Stimulated activated naive CD8-positive, alpha-beta T cell treated with anti-CD3 and anti-CD28 coated beads, Interleukin-15, amount 100 ng/mL, for 72 hours (primary cell): ENCODE measurements at regions not wholly inside any gene's neighbourhood (a gene's known extent, or its start where the extent isn't known, plus 50 kb on each side); places are given as distances from the start of the nearest gene placed in this dataset.

Experiments
- ATAC-seq: fragments of 150-1000 bp; cut with Tn5 transposase; 2 replicates; pipeline ENCODE4 v1.10.0; 2021; ENCODE audit warnings: mild to moderate bottlenecking, moderate library complexity
- DNase-seq, 2 donors: peaks; one replicate each; pipeline ENCODE4 v3.0.0; 2021 to 2022
- H3K27ac Mint-ChIP-seq, 2 donors: one replicate each; pipeline ENCODE4 v1.8.0; 2022; ENCODE audit warnings: mild to moderate bottlenecking in 2 of 2, mixed read lengths in 2 of 2, moderate library complexity in 2 of 2
- H3K27me3 Mint-ChIP-seq: one replicate; pipeline ENCODE4 v1.8.0; 2022; ENCODE audit warnings: mixed read lengths
- H3K4me1 Mint-ChIP-seq: one replicate; pipeline ENCODE4 v1.8.0; 2022; ENCODE audit warnings: mild to moderate bottlenecking, mixed read lengths
- H3K4me3 Mint-ChIP-seq, 2 donors: one replicate each; pipeline ENCODE4 v1.8.0; 2022; ENCODE audit warnings: mild to moderate bottlenecking in 2 of 2, mixed read lengths in 2 of 2, moderate library complexity in 1 of 2
- H3K9me3 Mint-ChIP-seq, 2 donors: one replicate each; pipeline ENCODE4 v1.8.0; 2022; ENCODE audit warnings: mixed read lengths in 2 of 2

- no peak for DNase-seq
- Mint-ChIP-seq H3K4me1 (no peaks in the 10 kb centered on the region), H3K4me3 (no peak overlapping the region), H3K9me3 (no peaks in the 10 kb centered on the region), H3K27ac (no peak overlapping the region), H3K27me3 (no peaks in the 10 kb centered on the region)
- no peak for ATAC-seq
Observed at GRCh38 chr4:20444599-20445337, 193.1 kb downstream of the SLIT2 start.

GRCh38 chr4:20445933-20446723 is 194.4 kb downstream of the SLIT2 start:
- ATAC-seq, result no peak
- no peak overlapping the region for H3K4me3 Mint-ChIP-seq
- H3K27me3 Mint-ChIP-seq, result no peaks in the 10 kb centered on the region
- no peak overlapping the region for H3K27ac Mint-ChIP-seq
- DNase-seq, result no peak
- no peaks in the 10 kb centered on the region for H3K9me3 Mint-ChIP-seq
- no peaks in the 10 kb centered on the region for H3K4me1 Mint-ChIP-seq

DNA sequence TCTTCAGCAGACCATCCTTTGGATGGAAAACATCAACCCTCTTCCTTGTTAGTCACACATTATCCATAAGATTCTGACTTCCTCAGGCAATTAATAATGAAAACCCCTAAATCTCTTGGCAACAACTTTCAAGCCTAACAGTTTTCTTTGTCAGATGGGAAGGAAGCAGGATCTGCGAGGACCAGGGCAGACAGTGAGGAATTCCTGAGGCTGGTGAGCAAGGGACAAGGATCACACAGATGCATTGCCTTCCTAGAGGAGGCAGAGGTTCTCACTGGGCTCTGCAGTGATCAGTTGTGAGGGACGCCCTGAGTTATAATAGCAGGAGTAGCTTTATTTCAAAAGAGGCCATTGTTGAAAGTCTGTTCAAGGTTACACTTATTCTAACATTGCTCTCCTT is 195.4 kb downstream of the SLIT2 start:
- no peaks in the 10 kb centered on the region for H3K9me3 Mint-ChIP-seq
- DNase-seq (no peak), ATAC-seq (no peak)
- H3K27me3 Mint-ChIP-seq, result no peaks in the 10 kb centered on the region
- H3K4me1 Mint-ChIP-seq, result no peaks in the 10 kb centered on the region
- H3K27ac Mint-ChIP-seq, result no peak overlapping the region
- no peak overlapping the region for H3K4me3 Mint-ChIP-seq

- Mint-ChIP-seq H3K9me3 (no peaks in the 10 kb centered on the region), H3K27me3 (no peaks in the 10 kb centered on the region), H3K4me1 (no peaks in the 10 kb centered on the region), H3K4me3 (no peak overlapping the region), H3K27ac (no peak overlapping the region)
- ATAC-seq (no peak), DNase-seq (no peak)
Observed at GRCh38 chr4:20451986-20452385, 200.3 kb downstream of the SLIT2 start.

- no peaks in the 10 kb centered on the region for H3K9me3 Mint-ChIP-seq
- no peaks in the 10 kb centered on the region for H3K4me1 Mint-ChIP-seq
- no peak overlapping the region for H3K4me3 Mint-ChIP-seq
- no peak overlapping the region for H3K27ac Mint-ChIP-seq
- H3K27me3 Mint-ChIP-seq, result no peaks in the 10 kb centered on the region
- ATAC-seq, result no peak
- no peak for DNase-seq
Observed at GRCh38 chr4:20454515-20454914, 202.8 kb downstream of the SLIT2 start.

- Mint-ChIP-seq H3K27ac (no peak overlapping the region), H3K9me3 (no peaks in the 10 kb centered on the region), H3K27me3 (no peaks in the 10 kb centered on the region), H3K4me1 (no peaks in the 10 kb centered on the region), H3K4me3 (no peak overlapping the region)
- ATAC-seq (no peak), DNase-seq (no peak)
Observed at GRCh38 chr4:20456407-20456806, 204.7 kb downstream of the SLIT2 start.

DNA sequence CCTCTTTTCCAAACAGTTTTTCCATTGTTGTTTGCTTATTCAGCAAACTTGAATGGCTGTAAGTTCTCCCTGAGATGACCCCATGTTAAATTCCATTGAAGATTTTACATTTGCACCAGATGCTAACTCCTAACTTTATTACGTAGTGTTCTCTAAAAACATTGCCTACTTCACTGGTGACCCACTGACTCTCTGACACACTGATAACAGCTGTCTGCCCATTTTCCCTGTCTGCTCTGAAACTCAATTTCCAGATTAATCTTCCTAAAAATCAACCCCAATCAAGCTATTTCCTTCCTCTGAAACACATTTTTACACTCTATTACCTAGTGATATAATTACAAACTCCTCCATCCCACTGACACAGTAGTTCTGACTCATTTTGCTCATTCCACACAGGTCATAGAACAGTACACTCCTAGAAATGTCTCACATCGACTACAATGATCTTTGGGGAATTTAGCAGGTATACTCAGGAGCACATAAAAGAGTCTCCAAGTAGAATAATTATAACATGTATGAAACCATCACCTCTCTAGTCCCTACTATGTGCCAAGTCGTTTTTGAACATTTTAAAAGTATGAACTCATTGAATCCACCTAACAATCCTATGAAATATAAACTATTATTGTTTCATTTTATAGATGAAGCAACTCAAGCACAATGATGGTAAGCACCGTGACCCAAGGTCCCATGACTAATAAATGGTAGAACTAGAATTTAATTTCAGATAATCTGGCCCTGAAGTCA is 210.9 kb downstream of the SLIT2 start:
- no peak for ATAC-seq
- Mint-ChIP-seq H3K27me3 (no peaks in the 10 kb centered on the region), H3K4me1 (no peaks in the 10 kb centered on the region), H3K27ac (no peak overlapping the region), H3K4me3 (no peak overlapping the region), H3K9me3 (no peaks in the 10 kb centered on the region)
- DNase-seq, result no peak

GRCh38 chr4:20463176-20463430 is 211.4 kb downstream of the SLIT2 start:
- no peak overlapping the region for H3K4me3 Mint-ChIP-seq
- H3K27me3 Mint-ChIP-seq, result no peaks in the 10 kb centered on the region
- H3K27ac Mint-ChIP-seq, result no peak overlapping the region
- no peak for ATAC-seq
- no peak for DNase-seq
- H3K4me1 Mint-ChIP-seq, result no peaks in the 10 kb centered on the region
- no peaks in the 10 kb centered on the region for H3K9me3 Mint-ChIP-seq

GRCh38 chr4:20464381-20464780 is 212.7 kb downstream of the SLIT2 start:
- Mint-ChIP-seq H3K27ac (no peak overlapping the region), H3K4me3 (no peak overlapping the region), H3K9me3 (no peaks in the 10 kb centered on the region), H3K27me3 (no peaks in the 10 kb centered on the region), H3K4me1 (no peaks in the 10 kb centered on the region)
- DNase-seq (no peak), ATAC-seq (no peak)

DNA sequence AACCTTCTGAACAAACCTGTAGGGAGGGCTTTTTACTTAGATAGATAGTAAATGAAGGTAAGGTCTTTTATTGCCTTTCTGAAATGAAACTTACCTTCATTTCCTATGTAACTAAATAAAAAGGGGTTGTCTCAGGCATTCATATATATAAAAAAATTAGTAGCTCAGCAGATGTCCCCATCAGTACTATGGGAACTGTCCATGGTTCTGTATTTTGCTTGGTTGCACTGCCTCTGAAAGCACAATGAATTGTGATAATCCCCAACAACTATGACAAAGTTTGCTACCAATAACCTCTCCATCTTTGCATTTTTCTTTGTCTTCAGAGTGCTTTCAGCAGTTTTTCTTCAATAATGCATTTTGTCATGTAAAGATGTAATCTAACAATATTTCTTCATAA is 222.4 kb downstream of the SLIT2 start:
- Mint-ChIP-seq H3K4me1 (no peaks in the 10 kb centered on the region), H3K4me3 (no peak overlapping the region), H3K27ac (no peak overlapping the region), H3K9me3 (no peaks in the 10 kb centered on the region), H3K27me3 (no peaks in the 10 kb centered on the region)
- ATAC-seq, result no peak
- no peak for DNase-seq

DNA sequence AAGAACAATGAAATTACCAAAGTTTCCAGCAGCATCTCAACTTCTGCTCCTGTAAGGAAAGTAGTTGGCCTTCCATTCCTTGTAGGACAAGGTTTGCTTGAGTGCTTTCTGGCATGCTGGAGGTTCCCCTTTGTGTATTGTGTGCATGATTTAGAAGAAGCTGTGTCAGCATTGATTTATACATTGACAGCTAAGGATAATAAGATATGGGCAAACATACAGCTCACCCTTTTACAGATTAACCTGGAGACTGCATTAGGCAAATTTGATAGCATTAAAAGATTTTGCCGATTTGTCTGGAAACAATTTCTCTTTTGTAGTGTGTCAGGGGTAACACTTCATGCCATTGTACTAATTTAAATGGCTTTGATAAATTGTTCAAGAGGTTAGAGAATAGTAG is 221.8 kb upstream of the PACRGL start:
- H3K4me1 Mint-ChIP-seq, result no peaks in the 10 kb centered on the region
- ATAC-seq (no peak), DNase-seq (no peak)
- no peaks in the 10 kb centered on the region for H3K27me3 Mint-ChIP-seq
- H3K4me3 Mint-ChIP-seq, result no peak overlapping the region
- H3K9me3 Mint-ChIP-seq, result no peaks in the 10 kb centered on the region
- H3K27ac Mint-ChIP-seq, result no peak overlapping the region

- ATAC-seq, result no peak
- no peaks in the 10 kb centered on the region for H3K27me3 Mint-ChIP-seq
- no peak for DNase-seq
- no peaks in the 10 kb centered on the region for H3K9me3 Mint-ChIP-seq
- H3K4me3 Mint-ChIP-seq, result no peak overlapping the region
- H3K4me1 Mint-ChIP-seq, result no peaks in the 10 kb centered on the region
- no peak overlapping the region for H3K27ac Mint-ChIP-seq
Observed at GRCh38 chr4:20480165-20480947, 219.9 kb upstream of the PACRGL start.

- Mint-ChIP-seq H3K4me1 (no peaks in the 10 kb centered on the region), H3K27ac (no peak overlapping the region), H3K9me3 (no peaks in the 10 kb centered on the region), H3K4me3 (no peak overlapping the region), H3K27me3 (no peaks in the 10 kb centered on the region)
- DNase-seq (no peak), ATAC-seq (no peak)
Observed at GRCh38 chr4:20483416-20483815, 216.8 kb upstream of the PACRGL start.

GRCh38 chr4:20486433-20486832 is 213.8 kb upstream of the PACRGL start:
- no peak overlapping the region for H3K4me3 Mint-ChIP-seq
- no peaks in the 10 kb centered on the region for H3K27me3 Mint-ChIP-seq
- no peaks in the 10 kb centered on the region for H3K9me3 Mint-ChIP-seq
- H3K4me1 Mint-ChIP-seq, result no peaks in the 10 kb centered on the region
- no peak for ATAC-seq
- no peak overlapping the region for H3K27ac Mint-ChIP-seq
- DNase-seq, result no peak

DNA sequence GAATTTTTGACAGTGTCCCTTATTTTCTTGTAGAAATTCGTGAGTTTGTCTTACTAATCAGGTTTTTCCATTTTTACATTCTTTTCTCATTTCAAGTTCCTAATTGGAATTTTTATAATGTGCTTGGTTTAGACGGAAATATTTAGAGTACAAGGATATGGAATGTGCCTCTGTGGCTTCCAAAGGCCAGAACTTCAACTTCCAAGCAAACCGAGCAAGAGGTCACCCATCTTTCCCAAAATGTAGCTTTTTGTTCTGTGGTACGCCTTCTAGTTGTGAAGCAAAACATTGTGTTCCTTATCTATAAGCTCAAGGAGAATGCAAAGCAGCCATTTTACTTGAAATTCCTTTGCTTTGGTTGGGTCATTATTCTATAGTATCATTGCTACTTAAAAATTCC is 212.8 kb upstream of the PACRGL start:
- no peak for DNase-seq

DNA sequence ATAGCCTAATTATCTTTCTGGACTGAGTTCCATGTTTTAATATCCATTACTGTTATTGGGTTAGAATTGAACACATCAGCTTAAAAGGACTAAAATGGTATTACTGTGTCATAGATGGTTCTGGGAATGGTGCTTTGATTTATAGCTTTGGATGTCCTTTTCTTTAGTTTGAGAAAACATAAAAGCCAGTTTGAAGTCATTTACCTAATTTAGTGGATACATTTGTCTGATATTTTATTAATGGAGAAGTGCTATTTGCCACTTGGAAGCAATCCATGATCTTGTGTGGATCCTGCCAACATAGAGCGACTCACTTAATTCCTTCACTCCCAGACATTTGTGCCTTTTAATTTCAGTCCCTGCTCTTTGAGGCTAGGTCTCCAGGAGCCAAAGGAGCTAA is 212.4 kb upstream of the PACRGL start:
- Mint-ChIP-seq H3K27ac (no peak overlapping the region), H3K9me3 (no peaks in the 10 kb centered on the region), H3K4me3 (no peak overlapping the region), H3K4me1 (no peaks in the 10 kb centered on the region), H3K27me3 (no peaks in the 10 kb centered on the region)
- no peak for ATAC-seq
- no peak for DNase-seq

More for the DNA sequence above, 212.8 kb upstream of the PACRGL start:
- no peak for ATAC-seq
- H3K27me3 Mint-ChIP-seq, result no peaks in the 10 kb centered on the region
- no peaks in the 10 kb centered on the region for H3K9me3 Mint-ChIP-seq
- no peak overlapping the region for H3K27ac Mint-ChIP-seq
- H3K4me1 Mint-ChIP-seq, result no peaks in the 10 kb centered on the region
- no peak overlapping the region for H3K4me3 Mint-ChIP-seq
